HCT116 (cell line): ENCODE measurements at regions not wholly inside any gene's neighbourhood (a gene's known extent, or its start where the extent isn't known, plus 50 kb on each side); places are given as distances from the start of the nearest gene placed in this dataset.

Experiments
- ATAC-seq: fragments of 200-7000 bp; cut with Tn5 transposase; 2 replicates; pipeline ENCODE4 v1.9.1; 2020; ENCODE audit warnings: mild to moderate bottlenecking, moderate library complexity
- BruUV-seq: library from RNA; stranded (reverse); fragments of 400-500 nt; replicated peaks from 2 replicates; lab custom pipeline; 2021; lab: Mats Ljungman, UMichigan
- CTCF ChIA-PET: fragments of 300-600 bp; sonication (Branson Sonifier 250); formaldehyde crosslinking; loops from one replicate; lab custom pipeline; 2021; ENCODE audit warnings: antibody characterized with exemption; lab: Charles Lee
- POLR2A ChIA-PET: fragments of 300-600, 350-600 bp; sonication (Branson Sonifier 250); formaldehyde crosslinking; loops from one replicate; lab custom pipeline; 2021; ENCODE audit warnings: antibody characterized with exemption; lab: Charles Lee
- RAD21 ChIA-PET, 2 experiments: fragments of 300-600 bp; sonication (Branson Sonifier 250); formaldehyde crosslinking; loops; one replicate each; lab custom pipeline; 2023; ENCODE audit warnings: low total read pairs in 2 of 2; ENCODE audit not compliant: uncharacterized antibody in 2 of 2, unreplicated experiment in 2 of 2, low non-redundant PET in 1 of 2; lab: Charles Lee
- DNase-seq: peaks from one replicate; pipeline ENCODE4 v3.0.0-alpha.2; 2010; ENCODE audit warnings: low read depth, low spot score
- H2AFZ ChIP-seq: fragments of 200-600 bp; shearing (Covaris generic), sonication (generic); 2 replicates; pipeline ENCODE4 v1.6.1; 2017; ENCODE audit warnings: low read depth, mixed run types, mixed read lengths, antibody characterized with exemption, low read length; ENCODE audit not compliant: poor library complexity, severe bottlenecking
- H3K27ac ChIP-seq: 2 replicates; pipeline ENCODE4 v1.5.1; 2012; ENCODE audit warnings: low read depth, low read length
- H3K27me3 ChIP-seq: fragments of 200-600 bp; sonication (generic); 2 replicates; pipeline ENCODE4 v1.6.1; 2016; ENCODE audit warnings: mixed run types, low read length, mixed read lengths; ENCODE audit not compliant: insufficient read depth
- H3K36me3 ChIP-seq, 2 experiments: fragments of 200-500 bp in 1 of 2; fragments of 200-600 bp in 1 of 2; sonication (Bioruptor generic) in 1 of 2; sonication (generic) in 1 of 2; 2 replicates each; pipeline versions ENCODE4 v1.5.1 to v1.6.1; 2014 to 2016; ENCODE audit warnings: low read length in 2 of 2, inconsistent platforms in 1 of 2, mixed read lengths in 1 of 2, mixed run types in 1 of 2; ENCODE audit not compliant: insufficient read depth in 2 of 2, control insufficient read depth in 1 of 2
- H3K4me1 ChIP-seq, 2 experiments: fragments of 200-600 bp in 1 of 2; sonication (generic) in 1 of 2; 2 replicates each; pipeline versions ENCODE4 v1.5.1 to v1.6.1; 2012 to 2017; ENCODE audit warnings: low read length in 2 of 2, inconsistent platforms in 1 of 2, mild to moderate bottlenecking in 1 of 2, mixed read lengths in 1 of 2, mixed run types in 1 of 2, moderate library complexity in 1 of 2; ENCODE audit not compliant: insufficient read depth in 2 of 2, control insufficient read depth in 1 of 2
- H3K4me2 ChIP-seq: fragments of 200-600 bp; sonication (generic); 2 replicates; pipeline ENCODE4 v1.6.1; 2017; ENCODE audit warnings: mixed run types, low read length, mixed read lengths
- H3K4me3 ChIP-seq, 2 experiments: fragments of 200-600 bp in 1 of 2; sonication (generic) in 1 of 2; replicated peaks in 1 of 2; 2 replicates each; pipeline ENCODE4 v1.5.1; 2011 to 2016; ENCODE audit warnings: low read length in 2 of 2, control low read depth in 1 of 2, low read depth in 1 of 2, mild to moderate bottlenecking in 1 of 2, mixed read lengths in 1 of 2, mixed run types in 1 of 2
- H3K79me2 ChIP-seq: fragments of 200-600 bp; sonication (generic); 2 replicates; pipeline ENCODE4 v1.6.1; 2017; ENCODE audit warnings: mild to moderate bottlenecking, mixed run types, low read length, moderate library complexity, mixed read lengths; ENCODE audit not compliant: insufficient read depth
- H3K9ac ChIP-seq: fragments of 200-600 bp; sonication (generic); 2 replicates; pipeline ENCODE4 v1.6.1; 2016; ENCODE audit warnings: low read length, mixed read lengths
- H3K9me2 ChIP-seq: fragments of 200-600 bp; sonication (generic), shearing (Covaris generic); 2 replicates; pipeline ENCODE4 v1.6.1; 2017; ENCODE audit warnings: mixed run types, mild to moderate bottlenecking, moderate library complexity; ENCODE audit not compliant: insufficient read depth
- H3K9me3 ChIP-seq, 2 experiments: fragments of 200-500 bp in 1 of 2; fragments of 200-600 bp in 1 of 2; sonication (Bioruptor generic) in 1 of 2; sonication (generic) in 1 of 2; 2 replicates each; pipeline ENCODE4 v1.6.1; 2014 to 2017; ENCODE audit warnings: low read length in 2 of 2, mixed read lengths in 2 of 2, inconsistent platforms in 1 of 2, low read depth in 1 of 2, mild to moderate bottlenecking in 1 of 2, mixed run types in 1 of 2, moderate library complexity in 1 of 2; ENCODE audit not compliant: control insufficient read depth in 1 of 2, insufficient read depth in 1 of 2
- H4K20me1 ChIP-seq: fragments of 200-600 bp; sonication (generic), shearing (Covaris generic); 2 replicates; pipeline ENCODE4 v1.6.1; 2017; ENCODE audit warnings: mixed run types, mild to moderate bottlenecking, moderate library complexity; ENCODE audit not compliant: insufficient read depth
- ATF3 ChIP-seq: IDR thresholded peaks from 2 replicates; pipeline ENCODE4 v1.6.1; 2012
- ELF1 ChIP-seq: IDR thresholded peaks from 2 replicates; pipeline ENCODE4 v1.6.1; 2012; ENCODE audit warnings: low read depth, borderline replicate concordance
- EZH2 ChIP-seq: fragments of 200-600 bp; sonication (generic); IDR thresholded peaks from 2 replicates; pipeline ENCODE4 v1.6.1; 2017; ENCODE audit warnings: antibody characterized with exemption, mixed run types
- JUND ChIP-seq: IDR thresholded peaks from 2 replicates; pipeline ENCODE4 v1.6.1; 2012
- MAX ChIP-seq: IDR thresholded peaks from 2 replicates; pipeline ENCODE4 v1.6.1; 2012
- POLR2AphosphoS5 ChIP-seq: IDR thresholded peaks from 2 replicates; pipeline ENCODE4 v1.6.1; 2011; ENCODE audit warnings: mild to moderate bottlenecking, low read depth, low read length, moderate library complexity
- RAD21 ChIP-seq: IDR thresholded peaks from 2 replicates; pipeline ENCODE4 v1.6.1; 2012; ENCODE audit warnings: low read depth, mild to moderate bottlenecking
- REST ChIP-seq: IDR thresholded peaks from 2 replicates; pipeline ENCODE4 v1.6.1; 2012; ENCODE audit warnings: low read depth
- SP1 ChIP-seq: IDR thresholded peaks from 2 replicates; pipeline ENCODE4 v1.6.1; 2012; ENCODE audit warnings: low read depth
- TCF7L2 ChIP-seq: IDR thresholded peaks from 2 replicates; pipeline ENCODE4 v1.7.0; 2011; ENCODE audit warnings: borderline replicate concordance, inconsistent platforms; ENCODE audit not compliant: insufficient read depth, insufficient read length; ENCODE audit errors: extremely low read depth
- YY1 ChIP-seq: IDR thresholded peaks from 2 replicates; pipeline ENCODE4 v1.6.1; 2011; ENCODE audit warnings: low read length, low read depth, moderate library complexity, mild to moderate bottlenecking; ENCODE audit not compliant: insufficient replicate concordance; ENCODE audit errors: extremely low read depth
- ZNF274 ChIP-seq: fragments of 200-500 bp; sonication (Bioruptor generic); IDR thresholded peaks from 2 replicates; pipeline ENCODE4 v1.6.1; 2014; ENCODE audit warnings: mild to moderate bottlenecking, low read depth, low read length, inconsistent platforms
- intact Hi-C: fragments of 100-400 bp; cut with micrococcal nuclease; formaldehyde crosslinking; loops from 2 replicates; pipeline ENCODE4 v1.10.0; 2022

GRCh38 chr4:15317246-15317645 is 110.6 kb upstream of the C1QTNF7 start:
- TF ChIP-seq ELF1 (no peak), ATF3 (no peak), TCF7L2 (no peak), YY1 (no peak), SP1 (no peak), MAX (no peak), RAD21 (no peak), EZH2 (no peak)
- Histone ChIP-seq H3K4me2 (no peak overlapping the region), H3K79me2 (no peaks in the 10 kb centered on the region), H3K9me3 (no peaks in the 10 kb centered on the region), H3K27me3 (peaks cover 21% of the 10 kb centered on the region), H2AFZ (no peak overlapping the region), H3K4me1 (no peaks in the 10 kb centered on the region), H3K9me2 (no peaks in the 10 kb centered on the region), H3K36me3 (no peaks in the 10 kb centered on the region), H3K9ac (no peak overlapping the region), H4K20me1 (no peaks in the 10 kb centered on the region), H3K4me3 (no peak overlapping the region), H3K27ac (no peak overlapping the region)
- intact Hi-C loops, result no loop called here
- ChIA-PET RAD21 (no interaction called here), CTCF (no interaction called here), POLR2A (no interaction called here)
- no TSS peak for BruUV-seq
- no peak for ATAC-seq
- DNase-seq, result no peak

GRCh38 chr4:15318621-15319348 is 109.0 kb upstream of the C1QTNF7 start:
- TF ChIP-seq REST (no peak), JUND (no peak), ATF3 (no peak), RAD21 (no peak), MAX (no peak), POLR2AphosphoS5 (no peak), ZNF274 (no peak)
- Histone ChIP-seq H3K79me2 (no peaks in the 10 kb centered on the region), H3K4me1 (no peaks in the 10 kb centered on the region), H3K9me3 (no peaks in the 10 kb centered on the region), H3K4me3 (no peak overlapping the region), H3K4me2 (no peak overlapping the region), H3K9ac (no peak overlapping the region), H3K27ac (no peak overlapping the region), H3K9me2 (no peaks in the 10 kb centered on the region), H2AFZ (no peak overlapping the region), H3K27me3 (peaks cover 26% of the 10 kb centered on the region), H4K20me1 (no peaks in the 10 kb centered on the region), H3K36me3 (no peaks in the 10 kb centered on the region)
- POLR2A ChIA-PET, result no interaction called here
- RAD21 ChIA-PET, result no interaction called here
- intact Hi-C loops, result no loop called here
- CTCF ChIA-PET, result no interaction called here
- ATAC-seq (no peak), DNase-seq (no peak)
- no TSS peak for BruUV-seq
